IMR-90 (cell line): ENCODE measurements at regions not wholly inside any gene's neighbourhood (a gene's known extent, or its start where the extent isn't known, plus 50 kb on each side); places are given as distances from the start of the nearest gene placed in this dataset.

Experiments
- ATAC-seq: fragments of 200-7000 bp; cut with Tn5 transposase; 2 replicates; pipeline ENCODE4 v1.9.1; 2020; ENCODE audit warnings: low read depth, mild to moderate bottlenecking, moderate library complexity
- BruUV-seq: library from RNA; stranded (reverse); fragments of 400-500 nt; replicated peaks from 2 replicates; lab custom pipeline; 2021; lab: Mats Ljungman, UMichigan
- CTCF ChIA-PET: fragments of 300-600 bp; formaldehyde crosslinking; extraction: SDS; loops from one replicate; lab custom pipeline; 2021; ENCODE audit warnings: antibody characterized with exemption; lab: Yijun Ruan, JAX
- POLR2A ChIA-PET: fragments of 300-600 bp; sonication (Branson Sonifier 250); formaldehyde crosslinking; loops from one replicate; lab custom pipeline; 2022; ENCODE audit warnings: antibody characterized with exemption; ENCODE audit not compliant: unreplicated experiment; lab: Charles Lee
- DNase-seq: peaks from one replicate; pipeline ENCODE4 v3.0.0; 2013
- H2AFZ ChIP-seq: replicated peaks from 2 replicates; pipeline ENCODE3; 2013; ENCODE audit warnings: low read length, mild to moderate bottlenecking; ENCODE audit not compliant: poor library complexity
- H2AK5ac ChIP-seq: 2 replicates; pipeline ENCODE4 v1.6.1; 2013; ENCODE audit warnings: low read depth, low read length, inconsistent platforms
- H2AK9ac ChIP-seq: replicated peaks from 2 replicates; pipeline ENCODE3; 2013; ENCODE audit warnings: mild to moderate bottlenecking, low read depth, low read length, moderate library complexity; ENCODE audit not compliant: poor library complexity
- H2BK120ac ChIP-seq: 2 replicates; pipeline ENCODE4 v1.6.1; 2013; ENCODE audit warnings: low read depth, low read length, inconsistent platforms
- H2BK15ac ChIP-seq: 3 replicates; pipeline ENCODE4 v1.6.1; 2013; ENCODE audit warnings: low read depth, low read length, inconsistent platforms
- H2BK20ac ChIP-seq: 2 replicates; pipeline ENCODE4 v1.6.1; 2013; ENCODE audit warnings: low read depth, mild to moderate bottlenecking, inconsistent platforms, low read length, moderate library complexity
- H2BK5ac ChIP-seq: 2 replicates; pipeline ENCODE4 v1.6.1; 2013; ENCODE audit warnings: mild to moderate bottlenecking, low read depth, low read length, inconsistent platforms; ENCODE audit not compliant: poor library complexity, severe bottlenecking
- H3K14ac ChIP-seq: replicated peaks from 2 replicates; pipeline ENCODE4 v1.6.1; 2013; ENCODE audit warnings: low read depth, low read length, inconsistent platforms
- H3K18ac ChIP-seq: 2 replicates; pipeline ENCODE4 v1.6.1; 2013; ENCODE audit warnings: low read depth, low read length, control low read depth
- H3K23ac ChIP-seq: 2 replicates; pipeline ENCODE4 v1.6.1; 2013; ENCODE audit warnings: low read depth, low read length, inconsistent platforms
- H3K27ac ChIP-seq: 2 replicates; pipeline ENCODE4 v1.5.1; 2013; ENCODE audit warnings: mild to moderate bottlenecking, control low read depth, low read length; ENCODE audit not compliant: insufficient read depth
- H3K27me3 ChIP-seq: 2 replicates; pipeline ENCODE4 v1.6.1; 2013; ENCODE audit warnings: low read length; ENCODE audit not compliant: control insufficient read depth, insufficient read depth
- H3K36me3 ChIP-seq: 2 replicates; pipeline ENCODE4 v1.6.1; 2013; ENCODE audit warnings: low read length, mixed read lengths; ENCODE audit not compliant: control insufficient read depth, insufficient read depth
- H3K4ac ChIP-seq: 2 replicates; pipeline ENCODE4 v1.6.1; 2013; ENCODE audit warnings: low read depth, low read length, inconsistent platforms
- H3K4me1 ChIP-seq: 2 replicates; pipeline ENCODE4 v1.6.1; 2013; ENCODE audit warnings: low read length, mixed read lengths; ENCODE audit not compliant: control insufficient read depth, insufficient read depth
- H3K4me2 ChIP-seq: 2 replicates; pipeline ENCODE4 v1.6.1; 2013; ENCODE audit warnings: low read depth, mild to moderate bottlenecking, control low read depth, low read length, moderate library complexity
- H3K4me3 ChIP-seq: 2 replicates; pipeline ENCODE4 v1.5.1; 2013; ENCODE audit warnings: low read depth, mild to moderate bottlenecking, control low read depth, low read length, moderate library complexity; ENCODE audit not compliant: insufficient read depth
- H3K56ac ChIP-seq: 2 replicates; pipeline ENCODE4 v1.6.1; 2013; ENCODE audit warnings: low read length, inconsistent platforms; ENCODE audit not compliant: insufficient read depth; ENCODE audit errors: extremely low read depth
- H3K79me1 ChIP-seq, 2 experiments: 2 replicates each; pipeline ENCODE4 v1.6.1; 2013; ENCODE audit warnings: low read length in 2 of 2, inconsistent platforms in 1 of 2, low read depth in 1 of 2
- H3K9ac ChIP-seq: 2 replicates; pipeline ENCODE4 v1.6.1; 2013; ENCODE audit warnings: low read depth, low read length, control low read depth
- H3K9me1 ChIP-seq: 2 replicates; pipeline ENCODE4 v1.6.1; 2013; ENCODE audit warnings: low read length, inconsistent platforms; ENCODE audit not compliant: insufficient read depth
- H3K9me3 ChIP-seq: 2 replicates; pipeline ENCODE4 v1.6.1; 2013; ENCODE audit warnings: low read length; ENCODE audit not compliant: control insufficient read depth, insufficient read depth
- H4K20me1 ChIP-seq: 2 replicates; pipeline ENCODE4 v1.6.1; 2013; ENCODE audit warnings: low read length, inconsistent platforms; ENCODE audit not compliant: insufficient read depth
- H4K5ac ChIP-seq: 2 replicates; pipeline ENCODE4 v1.6.1; 2013; ENCODE audit warnings: mild to moderate bottlenecking, low read depth, low read length, control low read depth
- H4K8ac ChIP-seq, 2 experiments: 2 replicates each; pipeline ENCODE4 v1.6.1; 2013; ENCODE audit warnings: low read depth in 2 of 2, low read length in 2 of 2, control low read depth in 1 of 2, inconsistent platforms in 1 of 2
- H4K91ac ChIP-seq: 2 replicates; pipeline ENCODE4 v1.6.1; 2013; ENCODE audit warnings: low read depth, low read length, inconsistent platforms; ENCODE audit not compliant: insufficient read depth
- BHLHE40 ChIP-seq: fragments of 150-350 bp; IDR thresholded peaks from 2 replicates; pipeline ENCODE4 v1.6.1; 2016; ENCODE audit warnings: mild to moderate bottlenecking, low read depth, low read length
- CEBPB ChIP-seq: IDR thresholded peaks from 2 replicates; pipeline ENCODE4 v1.6.1; 2012; ENCODE audit warnings: low read depth, low read length, improper control_type of control experiment
- CHD1 ChIP-seq: IDR thresholded peaks from 2 replicates; pipeline ENCODE4 v1.6.1; 2012; ENCODE audit warnings: low read depth, low read length, improper control_type of control experiment
- FOS ChIP-seq: fragments of 150-350 bp; IDR thresholded peaks from 2 replicates; pipeline ENCODE4 v1.6.1; 2016; ENCODE audit warnings: low read depth, low read length
- MAZ ChIP-seq: IDR thresholded peaks from 2 replicates; pipeline ENCODE4 v1.6.1; 2012; ENCODE audit warnings: low read depth, mild to moderate bottlenecking, low read length, improper control_type of control experiment, moderate library complexity, borderline replicate concordance
- MXI1 ChIP-seq: IDR thresholded peaks from 2 replicates; pipeline ENCODE4 v1.6.1; 2012; ENCODE audit warnings: low read depth, mild to moderate bottlenecking, low read length, moderate library complexity, borderline replicate concordance
- NFE2L2 ChIP-seq: fragments of 150-350 bp; IDR thresholded peaks from 2 replicates; pipeline ENCODE4 v1.6.1; 2016; ENCODE audit warnings: low read depth, mild to moderate bottlenecking, low read length
- POLR2A ChIP-seq: IDR thresholded peaks from 2 replicates; pipeline ENCODE4 v1.6.1; 2012; ENCODE audit warnings: mild to moderate bottlenecking, low read depth, low read length
- RAD21 ChIP-seq: IDR thresholded peaks from 2 replicates; pipeline ENCODE4 v1.6.1; 2012; ENCODE audit warnings: low read length, improper control_type of control experiment
- RCOR1 ChIP-seq: IDR thresholded peaks from 2 replicates; pipeline ENCODE4 v1.6.1; 2012; ENCODE audit warnings: mild to moderate bottlenecking, low read length, improper control_type of control experiment; ENCODE audit not compliant: insufficient replicate concordance
- RFX5 ChIP-seq: IDR thresholded peaks from 2 replicates; pipeline ENCODE4 v1.8.0; 2012; ENCODE audit warnings: low read depth, mild to moderate bottlenecking, low read length, moderate library complexity
- SMC3 ChIP-seq: fragments of 150-350 bp; IDR thresholded peaks from 2 replicates; pipeline ENCODE4 v1.6.1; 2016; ENCODE audit warnings: low read depth, mild to moderate bottlenecking, antibody characterized with exemption, low read length, moderate library complexity
- WGBS, 2 experiments: methylation state at CpG; one replicate each; pipeline versions ENCODE4 v1.1.5 to v1.1.7; 2013; ENCODE audit warnings: missing lambda C conversion rate in 2 of 2; ENCODE audit not compliant: insufficient read length in 1 of 2; ENCODE audit errors: extremely low coverage in 2 of 2; 5-methylcytosine and 5-hydroxymethylcytosine counted together
- dilution Hi-C: fragments of 300-500 bp; cut with HindIII; formaldehyde crosslinking; loops from one replicate; pipeline ENCODE4 v1.14.3; 2018; ENCODE audit warnings: low sequenced_read_pairs; ENCODE audit not compliant: unreplicated experiment
- in situ Hi-C: fragments of 300-500 bp; cut with MboI; formaldehyde crosslinking; loops from 3 replicates; pipeline ENCODE4 v1.14.3; 2019; ENCODE audit warnings: low sequenced_read_pairs, inconsistent platforms, mixed read lengths
- intact Hi-C: fragments of 100-400 bp; cut with micrococcal nuclease; formaldehyde crosslinking; loops from 2 replicates; pipeline ENCODE4 v1.10.0; 2022
- TF ChIP-seq, protein P1 (sequence below): conservative IDR thresholded peaks from 2 replicates; pipeline ENCODE4 v1.5.1; 2012; ENCODE audit warnings: mild to moderate bottlenecking, low read depth, low read length, improper control_type of control experiment
- TF ChIP-seq, protein P2 (sequence below): fragments of 150-350 bp; IDR thresholded peaks from 2 replicates; pipeline ENCODE4 v1.6.1; 2017; ENCODE audit warnings: mild to moderate bottlenecking, antibody characterized with exemption, low read length, low read depth
- TF ChIP-seq, protein P3 (sequence below): fragments of 150-350 bp; IDR thresholded peaks from 2 replicates; pipeline ENCODE4 v1.6.1; 2016; ENCODE audit warnings: low read depth, mild to moderate bottlenecking, low read length, moderate library complexity, borderline replicate concordance

DNA sequence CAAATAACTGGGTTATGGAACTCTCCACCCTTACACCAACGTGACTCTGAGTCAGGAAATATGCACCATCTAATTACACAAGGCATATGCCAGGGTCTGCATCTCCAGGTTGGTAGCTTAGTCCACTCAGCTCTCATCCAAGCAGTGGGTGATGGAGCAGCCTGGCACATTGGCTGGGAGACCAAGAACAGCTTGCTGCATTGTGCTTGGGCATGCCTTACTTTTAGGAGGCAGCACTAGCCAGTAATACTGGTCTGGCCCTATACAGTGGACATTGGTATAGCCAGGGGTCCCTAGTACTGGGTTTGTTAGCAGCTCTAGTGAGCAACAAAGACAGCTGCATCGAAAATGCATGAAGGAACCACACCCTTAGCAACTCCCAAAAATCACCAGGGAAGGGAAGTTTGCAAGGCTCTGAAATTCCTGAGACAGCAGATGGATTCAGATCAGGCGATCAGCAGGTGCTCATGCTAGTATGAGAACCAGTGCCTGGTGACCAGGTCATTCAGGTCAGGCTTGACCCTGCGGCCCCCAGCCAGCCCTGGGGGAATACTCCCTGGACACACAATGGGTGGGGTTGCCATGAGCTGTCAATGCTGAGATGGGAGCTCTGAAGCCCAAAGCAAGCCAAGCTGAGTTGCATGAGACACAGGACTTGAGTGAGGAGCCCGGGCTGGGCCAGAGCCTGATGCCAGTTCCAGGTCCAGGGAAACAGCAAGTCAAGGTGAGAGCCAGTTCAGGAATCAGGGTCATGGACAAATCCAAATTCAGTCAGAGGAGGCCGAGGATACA is 217.9 kb upstream of the ZMIZ1 start:
- no peak overlapping the region for H3K23ac ChIP-seq
- H3K4me3 ChIP-seq: no peak overlapping the region
- H3K9me1 ChIP-seq: peaks cover 4% of the 10 kb centered on the region
- no peak overlapping the region for H3K56ac ChIP-seq
- H3K4ac ChIP-seq: no peak overlapping the region
- in situ Hi-C loops (no loop called here), dilution Hi-C loops (no loop called here), intact Hi-C loops (no loop called here)
- H3K14ac ChIP-seq: no peak overlapping the region
- H3K4me1 ChIP-seq: peaks cover 2% of the 10 kb centered on the region; the same call in 1 of the 2 replicates
- H2BK15ac ChIP-seq: no peak overlapping the region
- no peaks in the 10 kb centered on the region for H3K9me3 ChIP-seq
- no peak overlapping the region; the same call in 1 of the 2 replicates for H4K5ac ChIP-seq
- H3K79me1 ChIP-seq: no peaks in the 10 kb centered on the region
- ChIA-PET POLR2A (no interaction called here), CTCF (interaction anchor here (1.0 kb wide), 1 partner anchor 15 kb away, joined by 3 read pairs; no protein-coding TSS in a partner anchor)
- H2BK5ac ChIP-seq: no peak overlapping the region
- BruUV-seq: no TSS peak
- no peak overlapping the region for H2AK9ac ChIP-seq
- H3K27ac ChIP-seq: no peak overlapping the region
- DNase-seq (no peak), ATAC-seq (no peak)
- H4K91ac ChIP-seq: no peak overlapping the region
- no peaks in the 10 kb centered on the region for H3K36me3 ChIP-seq
- no peak overlapping the region for H2AK5ac ChIP-seq
- H2BK120ac ChIP-seq: peak overlapping the region; percentile 78
- peaks cover 25% of the 10 kb centered on the region for H3K27me3 ChIP-seq
- WGBS, 2 experiments: 100% methylated on average over 2 of the region's 6 CpGs; no CpG with 5 or more reads in 1 of the 2 experiments
- H3K9ac ChIP-seq: no peak overlapping the region
- 0 out of 2 replicates have a peak overlapping the region, but pooled peaks have one; percentile 45 for H2BK20ac ChIP-seq
- no peak overlapping the region; the same call in 1 of the 2 replicates for H3K18ac ChIP-seq
- H2AFZ ChIP-seq: no peak overlapping the region
- no peaks in the 10 kb centered on the region for H4K20me1 ChIP-seq
- H3K4me2 ChIP-seq: no peak overlapping the region
- no peak overlapping the region for H4K8ac ChIP-seq
- TF ChIP-seq SMC3 (no peak), RAD21 (no peak), RFX5 (no peak), RCOR1 (no peak), FOS (no peak), CEBPB (no peak), NFE2L2 (no peak), POLR2A (no peak), MXI1 (no peak), CHD1 (no peak), BHLHE40 (no peak), MAZ (no peak)
- TF ChIP-seq, protein P1, sequence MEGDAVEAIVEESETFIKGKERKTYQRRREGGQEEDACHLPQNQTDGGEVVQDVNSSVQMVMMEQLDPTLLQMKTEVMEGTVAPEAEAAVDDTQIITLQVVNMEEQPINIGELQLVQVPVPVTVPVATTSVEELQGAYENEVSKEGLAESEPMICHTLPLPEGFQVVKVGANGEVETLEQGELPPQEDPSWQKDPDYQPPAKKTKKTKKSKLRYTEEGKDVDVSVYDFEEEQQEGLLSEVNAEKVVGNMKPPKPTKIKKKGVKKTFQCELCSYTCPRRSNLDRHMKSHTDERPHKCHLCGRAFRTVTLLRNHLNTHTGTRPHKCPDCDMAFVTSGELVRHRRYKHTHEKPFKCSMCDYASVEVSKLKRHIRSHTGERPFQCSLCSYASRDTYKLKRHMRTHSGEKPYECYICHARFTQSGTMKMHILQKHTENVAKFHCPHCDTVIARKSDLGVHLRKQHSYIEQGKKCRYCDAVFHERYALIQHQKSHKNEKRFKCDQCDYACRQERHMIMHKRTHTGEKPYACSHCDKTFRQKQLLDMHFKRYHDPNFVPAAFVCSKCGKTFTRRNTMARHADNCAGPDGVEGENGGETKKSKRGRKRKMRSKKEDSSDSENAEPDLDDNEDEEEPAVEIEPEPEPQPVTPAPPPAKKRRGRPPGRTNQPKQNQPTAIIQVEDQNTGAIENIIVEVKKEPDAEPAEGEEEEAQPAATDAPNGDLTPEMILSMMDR: no peak
- TF ChIP-seq, protein P2, sequence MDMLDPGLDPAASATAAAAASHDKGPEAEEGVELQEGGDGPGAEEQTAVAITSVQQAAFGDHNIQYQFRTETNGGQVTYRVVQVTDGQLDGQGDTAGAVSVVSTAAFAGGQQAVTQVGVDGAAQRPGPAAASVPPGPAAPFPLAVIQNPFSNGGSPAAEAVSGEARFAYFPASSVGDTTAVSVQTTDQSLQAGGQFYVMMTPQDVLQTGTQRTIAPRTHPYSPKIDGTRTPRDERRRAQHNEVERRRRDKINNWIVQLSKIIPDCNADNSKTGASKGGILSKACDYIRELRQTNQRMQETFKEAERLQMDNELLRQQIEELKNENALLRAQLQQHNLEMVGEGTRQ: no peak
- TF ChIP-seq, protein P3, sequence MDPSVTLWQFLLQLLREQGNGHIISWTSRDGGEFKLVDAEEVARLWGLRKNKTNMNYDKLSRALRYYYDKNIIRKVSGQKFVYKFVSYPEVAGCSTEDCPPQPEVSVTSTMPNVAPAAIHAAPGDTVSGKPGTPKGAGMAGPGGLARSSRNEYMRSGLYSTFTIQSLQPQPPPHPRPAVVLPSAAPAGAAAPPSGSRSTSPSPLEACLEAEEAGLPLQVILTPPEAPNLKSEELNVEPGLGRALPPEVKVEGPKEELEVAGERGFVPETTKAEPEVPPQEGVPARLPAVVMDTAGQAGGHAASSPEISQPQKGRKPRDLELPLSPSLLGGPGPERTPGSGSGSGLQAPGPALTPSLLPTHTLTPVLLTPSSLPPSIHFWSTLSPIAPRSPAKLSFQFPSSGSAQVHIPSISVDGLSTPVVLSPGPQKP: no peak
